ENCODE measurements at regions not wholly inside any gene's neighbourhood (a gene's known extent, or its start where the extent isn't known, plus 50 kb on each side); places are given as distances from the start of the nearest gene placed in this dataset.

DNA sequence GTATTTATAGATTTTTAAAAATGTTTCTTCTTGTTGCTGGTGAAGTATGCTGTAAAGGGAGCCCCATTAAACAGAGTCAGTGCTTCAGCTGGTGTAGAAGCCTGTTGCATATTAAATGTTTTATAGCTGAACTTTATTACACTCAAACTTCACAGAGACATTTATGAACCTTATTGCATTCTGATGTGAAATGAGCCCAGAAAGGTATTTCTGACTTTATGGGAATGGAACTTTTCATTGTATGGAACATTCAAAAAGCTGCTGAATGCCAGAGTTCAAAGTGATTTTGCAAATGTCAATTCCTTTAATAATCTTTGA lies 329.3 kb upstream of the RASGRP1 start:
- Histone ChIP-seq H3K14ac (ENCODE audit: insufficient read length) (no peak overlapping the region), H2BK5ac (ENCODE audit: low read depth, low read length) (no peak overlapping the region), H4K5ac (ENCODE audit: insufficient read length, low read depth, low read length) (no peak overlapping the region), H2BK15ac (ENCODE audit: low read length) (no peak overlapping the region), H3K27ac (ENCODE audit: low read depth, low read length) (no peak overlapping the region), H2BK120ac (replicated peaks; ENCODE audit: low read depth, low read length) (no peak overlapping the region), H4K91ac (replicated peaks; ENCODE audit: insufficient read length, low read length) (no peak overlapping the region), H3K79me2 (ENCODE audit: control insufficient read depth in 1 of 2, insufficient read depth in 2 of 2, low read length in 2 of 2) (no peaks in the 10 kb centered on the region), H3K36me3 (ENCODE audit: control insufficient read depth in 2 of 4, insufficient read depth in 4 of 4, low read length in 3 of 4) (no peaks in the 10 kb centered on the region), H3K27me3 (replicated peaks in 1 of 4; ENCODE audit: control insufficient read depth in 3 of 4, extremely low read depth in 1 of 4, insufficient read depth in 3 of 4, low read length in 3 of 4) (no peaks in the 10 kb centered on the region), H3K4ac (replicated peaks; ENCODE audit: insufficient read length, low read depth, low read length) (no peak overlapping the region), H3K4me2 (ENCODE audit: insufficient read depth in 1 of 2, low read depth in 2 of 2, low read length in 2 of 2) (no peak overlapping the region), H2AK5ac (ENCODE audit: low read depth, low read length) (no peak overlapping the region), H3K4me1 (replicated peaks in 1 of 4; ENCODE audit: control insufficient read depth in 3 of 4, insufficient read depth in 4 of 4, low read length in 3 of 4) (no peaks in the 10 kb centered on the region), H4K20me1 (replicated peaks in 1 of 2; ENCODE audit: control insufficient read depth in 1 of 2, insufficient read depth in 2 of 2, low read length in 2 of 2) (no peaks in the 10 kb centered on the region), H3K9ac (replicated peaks in 1 of 4; ENCODE audit: extremely low read depth in 1 of 4, low read depth in 3 of 4, low read length in 3 of 4) (no peak overlapping the region), H2BK12ac (ENCODE audit: low read depth, low read length) (no peak overlapping the region), H4K8ac (ENCODE audit: extremely low read depth, insufficient read depth, low read length) (no peak overlapping the region), H3K79me1 (ENCODE audit: low read depth, low read length) (no peaks in the 10 kb centered on the region), H2AFZ (ENCODE audit: low read length) (no peak overlapping the region), H3K23ac (ENCODE audit: insufficient read length) (no peak overlapping the region), H3K4me3 (ENCODE audit: extremely low read depth in 1 of 4, insufficient read depth in 2 of 4, low read depth in 3 of 4, low read length in 4 of 4) (no peak overlapping the region), H3K18ac (ENCODE audit: extremely low read depth, low read length) (no peak overlapping the region), H3K9me3 (ENCODE audit: insufficient read depth in 2 of 2, low read depth in 1 of 2, low read length in 1 of 2) (no peaks in the 10 kb centered on the region), H3K56ac (replicated peaks; ENCODE audit: insufficient read length, low read depth, low read length) (no peak overlapping the region), H3K23me2 (ENCODE audit: low read depth, low read length) (no peaks in the 10 kb centered on the region), H2BK20ac (ENCODE audit: low read length) (no peak overlapping the region)
- CTCF ChIA-PET (ENCODE audit: partially characterized antibody): no interaction called here
- POLR2A ChIA-PET (ENCODE audit: partially characterized antibody): no interaction called here
- FAIRE-seq: no peak
- TF ChIP-seq JUN (IDR thresholded peaks at IDR 0.05; ENCODE audit: low read depth, low read length) (no peak), JUND (IDR thresholded peaks at IDR 0.05; ENCODE audit: low read length) (no peak), SIRT6 (IDR thresholded peaks at IDR 0.05; ENCODE audit: low read length) (no peak), POLR2A (IDR thresholded peaks at IDR 0.05; ENCODE audit: control extremely low read depth in 1 of 2, low read depth in 2 of 2, low read length in 2 of 2) (no peak), RAD21 (IDR thresholded peaks at IDR 0.05 in 1 of 2, conservative IDR thresholded peaks at IDR 0.05 in 1 of 2; ENCODE audit: low read depth in 2 of 2, low read length in 2 of 2) (no peak), FOSL1 (IDR thresholded peaks at IDR 0.05; ENCODE audit: insufficient read depth, low read depth, low read length) (no peak), EP300 (IDR thresholded peaks at IDR 0.05; ENCODE audit: borderline replicate concordance in 1 of 2, low read depth in 2 of 2, low read length in 2 of 2) (no peak), BRCA1 (IDR thresholded peaks at IDR 0.05; ENCODE audit: low read depth, low read length) (no peak), GABPA (IDR thresholded peaks at IDR 0.05; ENCODE audit: borderline replicate concordance, insufficient read depth, low read length) (no peak), TCF12 (IDR thresholded peaks at IDR 0.05; ENCODE audit: low read depth, low read length) (no peak), SIX5 (IDR thresholded peaks at IDR 0.05; ENCODE audit: low read depth, low read length) (no peak), SP1 (IDR thresholded peaks at IDR 0.05; ENCODE audit: low read depth, low read length) (no peak), BACH1 (IDR thresholded peaks at IDR 0.05; ENCODE audit: low read length) (no peak), CBX8 (IDR thresholded peaks at IDR 0.05; ENCODE audit: borderline replicate concordance, low read depth, low read length) (no peak)
- TF ChIP-seq, protein P1, sequence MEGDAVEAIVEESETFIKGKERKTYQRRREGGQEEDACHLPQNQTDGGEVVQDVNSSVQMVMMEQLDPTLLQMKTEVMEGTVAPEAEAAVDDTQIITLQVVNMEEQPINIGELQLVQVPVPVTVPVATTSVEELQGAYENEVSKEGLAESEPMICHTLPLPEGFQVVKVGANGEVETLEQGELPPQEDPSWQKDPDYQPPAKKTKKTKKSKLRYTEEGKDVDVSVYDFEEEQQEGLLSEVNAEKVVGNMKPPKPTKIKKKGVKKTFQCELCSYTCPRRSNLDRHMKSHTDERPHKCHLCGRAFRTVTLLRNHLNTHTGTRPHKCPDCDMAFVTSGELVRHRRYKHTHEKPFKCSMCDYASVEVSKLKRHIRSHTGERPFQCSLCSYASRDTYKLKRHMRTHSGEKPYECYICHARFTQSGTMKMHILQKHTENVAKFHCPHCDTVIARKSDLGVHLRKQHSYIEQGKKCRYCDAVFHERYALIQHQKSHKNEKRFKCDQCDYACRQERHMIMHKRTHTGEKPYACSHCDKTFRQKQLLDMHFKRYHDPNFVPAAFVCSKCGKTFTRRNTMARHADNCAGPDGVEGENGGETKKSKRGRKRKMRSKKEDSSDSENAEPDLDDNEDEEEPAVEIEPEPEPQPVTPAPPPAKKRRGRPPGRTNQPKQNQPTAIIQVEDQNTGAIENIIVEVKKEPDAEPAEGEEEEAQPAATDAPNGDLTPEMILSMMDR (IDR thresholded peaks at IDR 0.05; ENCODE audit: control extremely low read depth in 1 of 3, insufficient read depth in 1 of 3, low read depth in 1 of 3, low read length in 3 of 3): no peak
- DNase-seq (ENCODE audit: low read depth in 1 of 2, low spot score in 2 of 2): no peak
